ENCODE measurements at regions not wholly inside any gene's neighbourhood (a gene's known extent, or its start where the extent isn't known, plus 50 kb on each side); places are given as distances from the start of the nearest gene placed in this dataset.

GRCh38 chr2:217125014-217125413, 265.1 kb upstream of the TNP1 start:
- H3K14ac ChIP-seq (ENCODE audit: low read length): no peak overlapping the region
- H3K9me3 ChIP-seq (ENCODE audit: insufficient read depth, low read depth, low read length): no peaks in the 10 kb centered on the region
- H3K4me1 ChIP-seq (ENCODE audit: control insufficient read depth in 1 of 2, insufficient read depth in 2 of 2, low read length in 2 of 2): no peaks in the 10 kb centered on the region
- no peak overlapping the region for H4K91ac ChIP-seq (ENCODE audit: low read depth, low read length)
- no peak overlapping the region for H2AFZ ChIP-seq (ENCODE audit: insufficient read depth, low read length, poor library complexity)
- no peak overlapping the region for H4K8ac ChIP-seq (ENCODE audit: low read depth, low read length)
- no peak overlapping the region for H2BK12ac ChIP-seq (ENCODE audit: low read length)
- H3K79me1 ChIP-seq (ENCODE audit: low read length): peaks cover 3% of the 10 kb centered on the region
- H2BK120ac ChIP-seq (ENCODE audit: insufficient read depth, low read length, poor library complexity): no peak overlapping the region
- no peak overlapping the region for H2AK5ac ChIP-seq (ENCODE audit: low read length)
- no peaks in the 10 kb centered on the region for H3K27me3 ChIP-seq (ENCODE audit: insufficient read depth, low read length)
- WGBS (ENCODE audit: extremely low coverage, insufficient coverage, insufficient read length): no CpG with 5 or more reads among the region's 3 CpGs
- no peak for DNase-seq
- no peak overlapping the region for H4K12ac ChIP-seq (ENCODE audit: low read depth, low read length)
- no peak overlapping the region for H3K23ac ChIP-seq (ENCODE audit: low read length)
- H3K9ac ChIP-seq (ENCODE audit: low read length): no peak overlapping the region
- H3K18ac ChIP-seq (ENCODE audit: low read length): no peak overlapping the region
- no peak overlapping the region for H3K4ac ChIP-seq (ENCODE audit: low read depth, low read length)
- H2BK5ac ChIP-seq (ENCODE audit: low read depth, low read length, poor library complexity): peak overlapping the region; percentile 6
- H3K79me2 ChIP-seq (ENCODE audit: control insufficient read depth, insufficient read depth, low read length, poor library complexity): no peaks in the 10 kb centered on the region
- H3K4me2 ChIP-seq (ENCODE audit: low read length): no peak overlapping the region
- no peaks in the 10 kb centered on the region for H3K36me3 ChIP-seq (ENCODE audit: control insufficient read depth in 1 of 2, insufficient read depth in 2 of 2, low read length in 2 of 2)
- no peak overlapping the region for H3K4me3 ChIP-seq (ENCODE audit: low read depth, low read length)
- H3K27ac ChIP-seq (ENCODE audit: low read depth, low read length): no peak overlapping the region

- H3K14ac ChIP-seq (ENCODE audit: low read length): no peak overlapping the region
Observed at GRCh38 chr2:217124050-217124449, 264.2 kb upstream of the TNP1 start.

GRCh38 chr2:217121565-217121964, 261.7 kb upstream of the TNP1 start:
- no peak overlapping the region for H3K9ac ChIP-seq (ENCODE audit: low read length)

More at GRCh38 chr2:217124050-217124449, 264.2 kb upstream of the TNP1 start:
- H3K4me3 ChIP-seq (ENCODE audit: low read depth, low read length): no peak overlapping the region
- peaks cover 3% of the 10 kb centered on the region for H3K79me1 ChIP-seq (ENCODE audit: low read length)
- H3K9me3 ChIP-seq (ENCODE audit: insufficient read depth, low read depth, low read length): no peaks in the 10 kb centered on the region
- H3K4me2 ChIP-seq (ENCODE audit: low read length): no peak overlapping the region
- H2BK12ac ChIP-seq (ENCODE audit: low read length): no peak overlapping the region
- no peak overlapping the region for H2BK5ac ChIP-seq (ENCODE audit: low read depth, low read length, poor library complexity)
- DNase-seq: no peak
- no peak overlapping the region for H4K8ac ChIP-seq (ENCODE audit: low read depth, low read length)
- no peak overlapping the region for H2BK120ac ChIP-seq (ENCODE audit: insufficient read depth, low read length, poor library complexity)
- no peaks in the 10 kb centered on the region for H3K4me1 ChIP-seq (ENCODE audit: control insufficient read depth in 1 of 2, insufficient read depth in 2 of 2, low read length in 2 of 2)
- no peak overlapping the region for H3K18ac ChIP-seq (ENCODE audit: low read length)
- H3K27ac ChIP-seq (ENCODE audit: low read depth, low read length): no peak overlapping the region
- no peak overlapping the region for H3K9ac ChIP-seq (ENCODE audit: low read length)
- no peak overlapping the region for H4K91ac ChIP-seq (ENCODE audit: low read depth, low read length)
- H4K12ac ChIP-seq (ENCODE audit: low read depth, low read length): no peak overlapping the region
- no peaks in the 10 kb centered on the region for H3K79me2 ChIP-seq (ENCODE audit: control insufficient read depth, insufficient read depth, low read length, poor library complexity)
- no CpG with 5 or more reads among the region's 2 CpGs for WGBS (ENCODE audit: extremely low coverage, insufficient coverage, insufficient read length)
- no peak overlapping the region for H3K4ac ChIP-seq (ENCODE audit: low read depth, low read length)
- no peaks in the 10 kb centered on the region for H3K27me3 ChIP-seq (ENCODE audit: insufficient read depth, low read length)
- no peak overlapping the region for H2AFZ ChIP-seq (ENCODE audit: insufficient read depth, low read length, poor library complexity)
- no peak overlapping the region for H3K23ac ChIP-seq (ENCODE audit: low read length)
- no peaks in the 10 kb centered on the region for H3K36me3 ChIP-seq (ENCODE audit: control insufficient read depth in 1 of 2, insufficient read depth in 2 of 2, low read length in 2 of 2)
- no peak overlapping the region for H2AK5ac ChIP-seq (ENCODE audit: low read length)

GRCh38 chr2:217120429-217120828, 260.6 kb upstream of the TNP1 start:
- WGBS (ENCODE audit: extremely low coverage, insufficient coverage, insufficient read length): no CpG with 5 or more reads among the region's 4 CpGs
- Histone ChIP-seq H2BK12ac (ENCODE audit: low read length) (no peak overlapping the region), H2AFZ (ENCODE audit: insufficient read depth, low read length, poor library complexity) (no peak overlapping the region), H3K79me2 (ENCODE audit: control insufficient read depth, insufficient read depth, low read length, poor library complexity) (no peaks in the 10 kb centered on the region), H2AK5ac (ENCODE audit: low read length) (no peak overlapping the region), H3K27me3 (ENCODE audit: insufficient read depth, low read length) (no peaks in the 10 kb centered on the region), H3K23ac (ENCODE audit: low read length) (no peak overlapping the region), H3K4ac (ENCODE audit: low read depth, low read length) (no peak overlapping the region), H3K18ac (ENCODE audit: low read length) (no peak overlapping the region), H3K14ac (ENCODE audit: low read length) (no peak overlapping the region), H3K27ac (ENCODE audit: low read depth, low read length) (no peak overlapping the region), H3K9me3 (ENCODE audit: insufficient read depth, low read depth, low read length) (no peaks in the 10 kb centered on the region), H4K8ac (ENCODE audit: low read depth, low read length) (no peak overlapping the region), H3K9ac (ENCODE audit: low read length) (no peak overlapping the region), H3K4me3 (ENCODE audit: low read depth, low read length) (no peak overlapping the region), H3K36me3 (ENCODE audit: control insufficient read depth in 1 of 2, insufficient read depth in 2 of 2, low read length in 2 of 2) (no peaks in the 10 kb centered on the region), H3K79me1 (ENCODE audit: low read length) (peaks cover 3% of the 10 kb centered on the region), H3K4me2 (ENCODE audit: low read length) (no peak overlapping the region), H4K12ac (ENCODE audit: low read depth, low read length) (no peak overlapping the region), H4K91ac (ENCODE audit: low read depth, low read length) (no peak overlapping the region), H2BK120ac (ENCODE audit: insufficient read depth, low read length, poor library complexity) (no peak overlapping the region), H2BK5ac (ENCODE audit: low read depth, low read length, poor library complexity) (no peak overlapping the region), H3K4me1 (ENCODE audit: control insufficient read depth in 1 of 2, insufficient read depth in 2 of 2, low read length in 2 of 2) (peaks cover 0 to 2% of the 10 kb centered on the region in 2 experiments)
- DNase-seq: no peak

More at GRCh38 chr2:217121565-217121964, 261.7 kb upstream of the TNP1 start:
- no peak overlapping the region for H3K14ac ChIP-seq (ENCODE audit: low read length)
- H3K18ac ChIP-seq (ENCODE audit: low read length): no peak overlapping the region
- no peak overlapping the region for H3K4me2 ChIP-seq (ENCODE audit: low read length)
- no peak overlapping the region for H4K91ac ChIP-seq (ENCODE audit: low read depth, low read length)
- no peak overlapping the region for H4K12ac ChIP-seq (ENCODE audit: low read depth, low read length)
- no peak overlapping the region for H4K8ac ChIP-seq (ENCODE audit: low read depth, low read length)
- no peak overlapping the region for H3K4me3 ChIP-seq (ENCODE audit: low read depth, low read length)
- no peak overlapping the region for H3K4ac ChIP-seq (ENCODE audit: low read depth, low read length)
- no peaks in the 10 kb centered on the region for H3K36me3 ChIP-seq (ENCODE audit: control insufficient read depth in 1 of 2, insufficient read depth in 2 of 2, low read length in 2 of 2)
- no CpG with 5 or more reads among the region's 2 CpGs for WGBS (ENCODE audit: extremely low coverage, insufficient coverage, insufficient read length)
- no peak overlapping the region for H2BK5ac ChIP-seq (ENCODE audit: low read depth, low read length, poor library complexity)
- DNase-seq: no peak
- no peaks in the 10 kb centered on the region for H3K79me2 ChIP-seq (ENCODE audit: control insufficient read depth, insufficient read depth, low read length, poor library complexity)
- no peak overlapping the region for H2BK120ac ChIP-seq (ENCODE audit: insufficient read depth, low read length, poor library complexity)
- peaks cover 3% of the 10 kb centered on the region for H3K79me1 ChIP-seq (ENCODE audit: low read length)
- H3K4me1 ChIP-seq (ENCODE audit: control insufficient read depth in 1 of 2, insufficient read depth in 2 of 2, low read length in 2 of 2): peaks cover 0 to 2% of the 10 kb centered on the region in 2 experiments
- H2AFZ ChIP-seq (ENCODE audit: insufficient read depth, low read length, poor library complexity): no peak overlapping the region
- H3K27ac ChIP-seq (ENCODE audit: low read depth, low read length): no peak overlapping the region
- no peaks in the 10 kb centered on the region for H3K9me3 ChIP-seq (ENCODE audit: insufficient read depth, low read depth, low read length)
- no peak overlapping the region for H3K23ac ChIP-seq (ENCODE audit: low read length)
- no peaks in the 10 kb centered on the region for H3K27me3 ChIP-seq (ENCODE audit: insufficient read depth, low read length)
- no peak overlapping the region for H2AK5ac ChIP-seq (ENCODE audit: low read length)
- H2BK12ac ChIP-seq (ENCODE audit: low read length): no peak overlapping the region
